Fibroblast of upper back skin (primary cell): ENCODE measurements at regions not wholly inside any gene's neighbourhood (a gene's known extent, or its start where the extent isn't known, plus 50 kb on each side); places are given as distances from the start of the nearest gene placed in this dataset.
"Not testable (repeated sequence)": the region's sequence is repeated elsewhere in the genome, so short reads cannot be mapped to it uniquely, and the experiment has no call there.

Experiments used
- DNase-seq: peaks from one replicate; pipeline ENCODE4 v3.0.0-alpha.2; 2013

DNA sequence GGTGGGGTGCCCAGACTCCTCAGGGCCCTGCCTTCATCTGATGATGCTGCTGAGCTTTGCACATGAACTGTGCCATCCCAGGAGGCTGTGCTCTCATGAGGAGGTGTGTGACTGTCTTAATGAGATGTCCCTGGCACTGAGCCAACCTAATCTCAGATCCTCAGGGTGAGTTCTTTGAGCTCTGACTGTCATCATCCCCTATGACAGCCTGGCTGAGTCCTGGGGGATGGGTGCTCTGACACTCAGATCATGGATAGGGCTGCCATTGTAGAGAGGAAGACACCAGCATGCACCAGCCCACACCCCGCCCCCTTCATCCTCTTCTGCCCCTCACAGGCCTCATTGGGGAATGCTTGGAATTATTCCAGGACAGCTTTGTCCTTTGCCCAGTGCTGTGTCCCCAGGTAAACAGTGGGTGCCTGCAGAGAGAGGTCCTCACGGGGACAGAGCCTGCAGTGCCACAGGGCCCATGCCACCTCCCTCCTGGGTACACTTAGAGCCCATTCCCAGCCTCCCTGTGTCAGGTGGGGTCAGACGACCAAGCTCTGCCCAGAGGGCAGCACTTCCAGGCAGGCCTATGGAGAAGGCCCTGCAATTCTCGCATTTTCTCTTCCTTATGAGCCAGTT, 310.1 kb upstream of the SFSWAP start:
- DNase-seq: not testable (repeated sequence)

DNA sequence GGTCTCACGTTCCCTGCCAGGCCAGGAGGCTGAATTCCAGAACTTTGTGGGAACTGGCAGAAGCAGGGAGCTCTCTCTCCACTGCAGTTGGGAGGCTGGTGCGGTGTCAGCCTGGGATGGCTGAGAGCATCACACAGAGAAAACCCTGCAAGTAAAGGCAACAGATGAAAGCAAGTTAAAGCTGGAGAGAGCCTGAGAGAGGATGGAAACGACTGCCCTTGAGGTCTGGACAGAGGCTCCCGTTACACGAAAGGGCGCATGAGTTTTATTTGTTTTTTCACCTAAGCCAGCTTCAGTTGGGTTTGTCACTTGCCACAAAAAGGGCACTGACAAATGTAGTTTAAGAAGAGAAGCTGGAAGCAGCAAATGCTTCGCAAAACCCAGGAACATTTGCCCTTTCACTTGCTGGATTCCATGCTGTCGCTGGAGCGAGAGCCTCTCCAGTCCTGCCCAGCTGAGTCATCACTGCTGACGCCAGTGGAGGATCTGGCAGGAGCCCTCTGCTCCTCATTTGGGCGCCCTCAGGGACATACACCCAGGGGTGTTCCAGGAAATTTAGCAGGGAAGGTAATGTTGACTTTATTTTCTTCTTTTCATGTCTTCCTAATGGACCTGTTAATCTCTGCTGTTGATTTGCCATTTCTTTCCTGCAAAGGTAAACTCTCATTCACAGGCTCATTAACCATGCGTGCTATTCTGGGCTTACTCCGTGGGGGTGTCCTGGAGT, 308.8 kb upstream of the SFSWAP start:
- not testable (repeated sequence) for DNase-seq

- DNase-seq: no peak
These were observed 308.0 kb upstream of the SFSWAP start for GRCh38 chr12:131402781-131403396.

DNA sequence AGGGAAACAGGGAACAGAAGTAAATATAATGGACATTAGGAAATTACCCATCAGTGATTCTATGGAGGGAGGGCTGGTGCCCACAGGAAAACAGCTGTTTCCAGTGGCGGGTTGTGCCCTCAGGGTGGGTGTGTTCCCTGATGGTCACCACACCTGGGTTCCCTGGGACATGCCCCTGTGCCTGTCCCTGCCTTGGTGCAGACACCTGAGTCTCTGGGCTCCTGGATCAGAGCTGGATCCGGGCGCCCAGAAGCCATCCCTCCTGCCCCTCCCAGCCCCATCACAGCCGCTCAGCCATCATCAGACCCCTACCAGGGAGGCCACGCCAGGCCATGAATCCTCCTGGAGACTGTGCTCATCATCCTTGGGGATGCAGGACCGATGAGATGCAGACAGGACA, 307.2 kb upstream of the SFSWAP start:
- no peak for DNase-seq

DNA sequence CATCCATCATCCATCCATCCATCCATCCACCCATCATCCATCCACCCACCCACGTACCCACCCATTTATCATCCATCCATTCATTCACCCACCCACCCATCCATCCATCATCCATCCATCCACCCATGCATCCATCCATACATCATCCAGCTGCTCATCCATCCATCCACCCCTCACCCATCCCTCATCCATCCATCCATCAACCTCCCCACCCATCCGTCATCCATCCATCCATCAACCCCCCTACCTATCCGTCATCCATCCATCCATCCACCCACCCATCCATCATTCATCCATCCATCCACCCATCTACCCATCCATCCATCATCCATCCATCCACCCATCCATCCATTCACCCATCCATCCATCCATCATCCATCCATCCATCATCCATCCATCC, 306.2 kb upstream of the SFSWAP start:
- no peak for DNase-seq

- no peak for DNase-seq
These were observed 303.5 kb upstream of the SFSWAP start for GRCh38 chr12:131407221-131408035.

GRCh38 chr12:131408036-131408365, 302.9 kb upstream of the SFSWAP start:
- no peak for DNase-seq

GRCh38 chr12:131408484-131408883, 302.4 kb upstream of the SFSWAP start:
- no peak for DNase-seq

DNA sequence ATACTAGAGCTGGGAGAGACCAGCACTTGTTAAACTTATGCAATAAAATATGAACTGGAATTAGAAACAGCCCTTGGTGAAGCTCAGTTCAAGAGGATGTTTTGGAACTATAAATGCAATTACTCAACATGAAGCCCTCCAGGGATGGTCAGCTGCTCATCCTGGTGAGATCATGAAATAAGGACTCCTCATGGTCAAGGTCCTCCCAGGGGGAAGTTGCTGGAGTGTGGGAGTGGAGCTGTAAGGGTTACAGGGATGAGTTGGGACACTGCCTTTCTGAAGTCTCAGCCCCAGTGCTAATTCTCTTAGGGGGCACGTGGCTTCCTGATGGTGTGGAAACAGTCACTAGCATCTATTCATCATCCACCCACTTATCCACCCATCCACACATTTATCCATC, 301.7 kb upstream of the SFSWAP start:
- DNase-seq: no peak

- DNase-seq: not testable (repeated sequence)
These were observed 299.1 kb upstream of the SFSWAP start for GRCh38 chr12:131411827-131412226.

DNA sequence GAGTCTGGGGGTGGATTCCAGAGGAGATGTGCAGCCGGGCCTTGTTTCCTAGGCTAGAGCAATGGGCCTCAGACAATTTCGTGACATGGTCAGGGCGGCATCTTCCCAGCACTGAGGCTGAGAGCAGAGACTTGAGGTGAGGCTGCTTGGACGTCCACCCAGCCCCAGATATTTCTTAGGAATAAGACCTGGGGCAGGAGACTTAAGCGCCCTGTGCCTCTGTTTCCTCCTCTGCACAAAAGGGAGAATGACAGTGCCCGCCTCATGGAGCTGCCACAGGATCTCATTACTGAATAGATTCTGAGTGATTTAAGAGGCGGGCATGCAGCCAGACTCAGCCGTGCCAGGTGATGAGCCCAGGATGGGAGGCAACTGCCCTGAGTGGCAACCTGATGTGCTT, 297.9 kb upstream of the SFSWAP start:
- DNase-seq: no peak

- no peak for DNase-seq
These were observed 297.4 kb upstream of the SFSWAP start for GRCh38 chr12:131413471-131413870.

DNA sequence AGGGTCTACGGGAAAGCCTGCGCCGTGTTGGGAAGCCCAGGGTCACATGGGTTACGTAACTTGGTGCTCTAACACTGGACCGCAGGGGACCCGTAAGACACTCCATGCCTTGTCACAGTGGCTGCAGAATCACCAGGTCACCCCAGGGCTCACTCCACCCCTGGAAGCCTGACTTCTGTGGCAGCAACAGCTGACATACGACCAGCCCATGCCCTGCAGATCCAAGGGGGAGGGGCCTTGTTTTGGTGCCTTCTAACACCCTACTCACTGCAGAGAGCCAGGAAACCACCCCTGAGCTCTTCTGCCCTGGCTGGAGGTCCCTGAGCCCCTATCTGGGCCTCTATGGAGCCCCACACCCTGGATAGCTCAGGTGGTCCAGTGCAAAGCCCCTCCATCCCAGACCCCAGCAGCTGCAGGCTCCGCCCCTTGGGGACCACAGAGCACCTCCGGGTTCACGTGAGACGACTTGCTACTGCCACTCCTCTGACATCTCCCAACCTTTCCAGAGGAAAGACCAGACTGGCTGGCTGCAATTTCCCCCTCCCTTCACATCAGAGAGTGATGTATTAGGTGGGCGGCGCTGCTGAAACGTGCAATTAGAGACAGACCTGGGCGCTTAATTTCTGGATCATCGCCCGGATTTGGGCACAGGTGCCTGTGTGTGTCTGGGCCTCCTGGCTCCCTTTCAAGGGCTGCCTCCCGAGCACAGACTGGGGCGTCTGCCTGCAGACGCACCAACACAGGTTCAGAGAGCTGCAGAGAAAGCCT, 296.6 kb upstream of the SFSWAP start:
- DNase-seq: not testable (repeated sequence)

DNA sequence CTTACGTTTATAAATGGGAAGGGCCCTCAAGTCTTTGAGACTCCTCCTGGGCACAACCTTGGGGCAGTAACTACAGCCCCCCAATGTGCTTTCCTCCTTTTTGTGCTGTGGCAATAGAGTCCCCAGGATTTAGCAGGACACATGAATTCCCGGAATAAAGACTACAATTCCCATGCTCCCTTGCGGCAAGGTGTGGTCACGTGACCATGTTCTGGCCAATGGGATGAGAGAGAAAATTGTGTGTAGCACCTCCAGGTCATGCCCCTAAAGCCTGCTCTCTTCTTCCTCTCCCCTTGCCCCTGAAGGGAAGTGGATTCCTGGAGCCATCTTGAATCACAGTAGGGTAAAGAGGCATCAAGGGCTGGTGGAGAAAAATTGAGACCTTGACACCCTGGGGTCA, 295.1 kb upstream of the SFSWAP start:
- no peak for DNase-seq

GRCh38 chr12:131418121-131418520, 292.8 kb upstream of the SFSWAP start:
- no peak for DNase-seq

- no peak for DNase-seq
These were observed 292.0 kb upstream of the SFSWAP start for GRCh38 chr12:131418884-131419283.

DNA sequence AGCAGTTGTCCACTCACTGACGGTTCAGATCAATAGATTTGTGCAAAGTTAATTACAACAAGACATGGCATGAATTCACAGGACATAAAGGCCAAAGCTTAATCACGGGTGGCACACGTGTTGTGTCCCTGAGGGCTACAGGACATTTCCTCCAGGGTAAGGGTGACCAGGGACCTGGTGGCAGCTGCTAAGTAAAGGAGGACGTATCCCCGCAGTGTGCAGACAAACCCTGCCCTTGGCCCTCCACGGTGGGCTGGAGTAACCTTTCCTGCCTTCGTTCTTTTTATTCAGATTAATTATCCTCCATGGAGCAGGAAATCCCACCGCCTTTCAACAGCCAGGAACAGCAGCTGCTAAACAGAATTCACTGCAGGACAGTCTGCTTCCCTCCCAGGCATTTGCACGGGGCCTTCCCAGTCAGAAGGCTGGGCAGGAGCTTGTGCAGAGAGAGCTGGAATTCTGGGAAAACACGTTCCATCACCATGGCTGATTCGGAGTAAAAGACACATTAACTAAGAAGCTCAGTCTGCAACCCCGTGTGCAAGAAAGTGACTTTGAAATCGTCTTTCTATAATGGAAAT, 289.9 kb upstream of the SFSWAP start:
- DNase-seq: no peak

GRCh38 chr12:131421509-131422186, 289.2 kb upstream of the SFSWAP start:
- no peak for DNase-seq

DNA sequence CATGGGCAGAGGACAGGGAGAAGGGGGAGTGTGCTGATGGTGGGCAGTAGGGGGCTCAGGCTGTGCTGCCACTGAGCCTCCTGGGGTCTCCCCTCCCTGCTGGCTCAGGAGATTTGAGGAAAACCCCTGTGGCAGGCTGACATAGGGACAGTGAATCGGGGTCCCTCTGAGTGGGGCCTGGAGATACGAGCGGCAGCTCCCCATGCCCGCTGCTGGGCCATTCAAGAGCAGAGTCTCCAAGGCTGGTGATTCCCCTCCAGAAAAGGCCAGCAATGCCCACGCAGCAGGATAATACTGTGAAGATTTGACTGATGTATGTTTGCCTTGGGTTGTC, 288.7 kb upstream of the SFSWAP start:
- DNase-seq: no peak

- no peak for DNase-seq
These were observed 288.1 kb upstream of the SFSWAP start for GRCh38 chr12:131422744-131423143.

- DNase-seq: no peak
These were observed 286.6 kb upstream of the SFSWAP start for GRCh38 chr12:131424270-131424669.
